ENCODE measurements at regions not wholly inside any gene's neighbourhood (a gene's known extent, or its start where the extent isn't known, plus 50 kb on each side); places are given as distances from the start of the nearest gene placed in this dataset.

GRCh38 chrX:113048896-113049295, 208.3 kb upstream of the AMOT start:
- Histone ChIP-seq H3K36me3 (ENCODE audit: insufficient read depth, low read length) (no peaks in the 10 kb centered on the region), H2AFZ (ENCODE audit: low read depth, low read length) (no peak overlapping the region), H3K9ac (ENCODE audit: low read depth, low read length) (no peak overlapping the region), H3K27me3 (ENCODE audit: insufficient read depth, low read length, poor library complexity) (no peaks in the 10 kb centered on the region), H3K4me1 (ENCODE audit: insufficient read depth, low read length) (no peaks in the 10 kb centered on the region), H3K4me2 (ENCODE audit: insufficient read depth, low read length) (no peak overlapping the region), H3K27ac (ENCODE audit: low read length) (no peak overlapping the region), H3K79me2 (ENCODE audit: insufficient read depth, low read length) (no peaks in the 10 kb centered on the region), H3K4me3 (ENCODE audit: low read depth in 1 of 2, low read length in 2 of 2) (no peak overlapping the region), H3K9me3 (ENCODE audit: insufficient read depth, low read length, severe bottlenecking) (no peaks in the 10 kb centered on the region), H4K20me1 (ENCODE audit: insufficient read depth, low read length) (no peaks in the 10 kb centered on the region)
- ATAC-seq (ENCODE audit: insufficient read depth, low read depth) (no peak), DNase-seq (no peak)
- TF ChIP-seq EZH2 (IDR thresholded peaks at IDR 0.05; ENCODE audit: borderline replicate concordance, low read depth, low read length, severe bottlenecking) (no peak), CTCF (IDR thresholded peaks at IDR 0.05; ENCODE audit: borderline replicate concordance, extremely low read depth, low read length, poor library complexity, severe bottlenecking) (no peak)

DNA sequence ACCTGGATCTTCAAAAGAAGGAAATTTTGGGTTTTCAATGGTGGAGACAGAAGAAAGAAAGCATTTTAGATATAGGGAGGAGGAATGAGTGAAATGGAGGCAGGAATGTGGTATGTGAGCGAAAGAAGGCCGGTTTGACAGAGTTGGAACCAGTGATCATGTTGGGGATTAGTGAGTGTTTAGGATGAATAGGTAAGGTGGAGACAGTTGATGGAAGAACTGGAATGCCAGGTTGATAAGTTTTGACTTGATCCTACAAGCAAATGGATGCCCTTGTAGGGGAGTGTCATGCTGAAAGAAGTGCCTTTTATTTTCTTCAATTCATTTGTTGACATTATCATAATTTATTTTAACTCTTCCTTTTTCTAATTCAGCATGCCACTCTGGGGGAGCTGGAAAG, 207.8 kb upstream of the AMOT start:
- TF ChIP-seq CTCF (IDR thresholded peaks at IDR 0.05; ENCODE audit: borderline replicate concordance, extremely low read depth, low read length, poor library complexity, severe bottlenecking) (no peak), EZH2 (IDR thresholded peaks at IDR 0.05; ENCODE audit: borderline replicate concordance, low read depth, low read length, severe bottlenecking) (no peak)
- ATAC-seq (ENCODE audit: insufficient read depth, low read depth) (no peak), DNase-seq (no peak)
- H3K27ac ChIP-seq (ENCODE audit: low read length), result no peak overlapping the region
- no peaks in the 10 kb centered on the region for H4K20me1 ChIP-seq (ENCODE audit: insufficient read depth, low read length)
- no peak overlapping the region for H3K4me3 ChIP-seq (ENCODE audit: low read depth in 1 of 2, low read length in 2 of 2)
- no peak overlapping the region for H2AFZ ChIP-seq (ENCODE audit: low read depth, low read length)
- H3K36me3 ChIP-seq (ENCODE audit: insufficient read depth, low read length), result no peaks in the 10 kb centered on the region
- H3K4me1 ChIP-seq (ENCODE audit: insufficient read depth, low read length), result no peaks in the 10 kb centered on the region
- H3K9me3 ChIP-seq (ENCODE audit: insufficient read depth, low read length, severe bottlenecking), result no peaks in the 10 kb centered on the region
- no peaks in the 10 kb centered on the region for H3K27me3 ChIP-seq (ENCODE audit: insufficient read depth, low read length, poor library complexity)
- no peak overlapping the region for H3K9ac ChIP-seq (ENCODE audit: low read depth, low read length)
- no peaks in the 10 kb centered on the region for H3K79me2 ChIP-seq (ENCODE audit: insufficient read depth, low read length)
- H3K4me2 ChIP-seq (ENCODE audit: insufficient read depth, low read length), result no peak overlapping the region

GRCh38 chrX:113033966-113034680, 193.5 kb upstream of the AMOT start:
- no peak for ATAC-seq (ENCODE audit: insufficient read depth, low read depth)
- Histone ChIP-seq H3K9me3 (ENCODE audit: insufficient read depth, low read length, severe bottlenecking) (no peaks in the 10 kb centered on the region), H3K4me3 (ENCODE audit: low read depth in 1 of 2, low read length in 2 of 2) (no peak overlapping the region), H4K20me1 (ENCODE audit: insufficient read depth, low read length) (no peaks in the 10 kb centered on the region), H3K4me2 (ENCODE audit: insufficient read depth, low read length) (no peak overlapping the region), H3K4me1 (ENCODE audit: insufficient read depth, low read length) (no peaks in the 10 kb centered on the region), H2AFZ (ENCODE audit: low read depth, low read length) (no peak overlapping the region), H3K36me3 (ENCODE audit: insufficient read depth, low read length) (no peaks in the 10 kb centered on the region), H3K27ac (ENCODE audit: low read length) (no peak overlapping the region), H3K9ac (ENCODE audit: low read depth, low read length) (no peak overlapping the region), H3K79me2 (ENCODE audit: insufficient read depth, low read length) (no peaks in the 10 kb centered on the region), H3K27me3 (ENCODE audit: insufficient read depth, low read length, poor library complexity) (no peaks in the 10 kb centered on the region)
- DNase-seq, result no peak
- TF ChIP-seq CTCF (IDR thresholded peaks at IDR 0.05; ENCODE audit: borderline replicate concordance, extremely low read depth, low read length, poor library complexity, severe bottlenecking), result no peak
- TF ChIP-seq EZH2 (IDR thresholded peaks at IDR 0.05; ENCODE audit: borderline replicate concordance, low read depth, low read length, severe bottlenecking), result no peak

All from DND-41 (cell line).